ENCODE measurements at regions not wholly inside any gene's neighbourhood (a gene's known extent, or its start where the extent isn't known, plus 50 kb on each side); places are given as distances from the start of the nearest gene placed in this dataset.

- no peak for TF ChIP-seq CTCF (IDR thresholded peaks at IDR 0.05; ENCODE audit: insufficient read depth, low read length, poor library complexity, severe bottlenecking)
- no peak for DNase-seq (ENCODE audit: extremely low read depth, insufficient read length)
- Histone ChIP-seq H3K36me3 (ENCODE audit: control insufficient read depth, insufficient read depth, low read length) (no peaks in the 10 kb centered on the region), H3K4me3 (replicated peaks; ENCODE audit: low read depth, low read length) (no peak overlapping the region), H3K27me3 (replicated peaks; ENCODE audit: control insufficient read depth, insufficient read depth, low read length) (no peaks in the 10 kb centered on the region)
Measured at GRCh38 chr15:26298010-26298658, 435.0 kb upstream of the ATP10A start.

GRCh38 chr15:26295336-26296085 lies 432.4 kb upstream of the ATP10A start:
- H3K4me3 ChIP-seq (replicated peaks; ENCODE audit: low read depth, low read length) = no peak overlapping the region
- H3K36me3 ChIP-seq (ENCODE audit: control insufficient read depth, insufficient read depth, low read length) = no peaks in the 10 kb centered on the region
- H3K27me3 ChIP-seq (replicated peaks; ENCODE audit: control insufficient read depth, insufficient read depth, low read length) = no peaks in the 10 kb centered on the region
- no peak for DNase-seq (ENCODE audit: extremely low read depth, insufficient read length)
- TF ChIP-seq CTCF (IDR thresholded peaks at IDR 0.05; ENCODE audit: insufficient read depth, low read length, poor library complexity, severe bottlenecking) = no peak

GRCh38 chr15:26294059-26294689 lies 431.0 kb upstream of the ATP10A start:
- no peaks in the 10 kb centered on the region for H3K27me3 ChIP-seq (replicated peaks; ENCODE audit: control insufficient read depth, insufficient read depth, low read length)
- no peak overlapping the region for H3K4me3 ChIP-seq (replicated peaks; ENCODE audit: low read depth, low read length)
- no peaks in the 10 kb centered on the region for H3K36me3 ChIP-seq (ENCODE audit: control insufficient read depth, insufficient read depth, low read length)
- no peak for DNase-seq (ENCODE audit: extremely low read depth, insufficient read length)
- TF ChIP-seq CTCF (IDR thresholded peaks at IDR 0.05; ENCODE audit: insufficient read depth, low read length, poor library complexity, severe bottlenecking) = no peak

- no peaks in the 10 kb centered on the region for H3K36me3 ChIP-seq (ENCODE audit: control insufficient read depth, insufficient read depth, low read length)
- TF ChIP-seq CTCF (IDR thresholded peaks at IDR 0.05; ENCODE audit: insufficient read depth, low read length, poor library complexity, severe bottlenecking) = no peak
- H3K27me3 ChIP-seq (replicated peaks; ENCODE audit: control insufficient read depth, insufficient read depth, low read length) = no peaks in the 10 kb centered on the region
- no peak overlapping the region for H3K4me3 ChIP-seq (replicated peaks; ENCODE audit: low read depth, low read length)
- DNase-seq (ENCODE audit: extremely low read depth, insufficient read length) = no peak
Measured at GRCh38 chr15:26287381-26287780, 424.3 kb upstream of the ATP10A start.

GRCh38 chr15:26280281-26280680 lies 417.2 kb upstream of the ATP10A start:
- Histone ChIP-seq H3K36me3 (ENCODE audit: control insufficient read depth, insufficient read depth, low read length) (no peaks in the 10 kb centered on the region), H3K4me3 (replicated peaks; ENCODE audit: low read depth, low read length) (no peak overlapping the region), H3K27me3 (replicated peaks; ENCODE audit: control insufficient read depth, insufficient read depth, low read length) (no peaks in the 10 kb centered on the region)
- DNase-seq (ENCODE audit: extremely low read depth, insufficient read length) = no peak
- no peak for TF ChIP-seq CTCF (IDR thresholded peaks at IDR 0.05; ENCODE audit: insufficient read depth, low read length, poor library complexity, severe bottlenecking)
